GM21515 (cell line): ENCODE measurements at regions not wholly inside any gene's neighbourhood (a gene's known extent, or its start where the extent isn't known, plus 50 kb on each side); places are given as distances from the start of the nearest gene placed in this dataset.

Source experiments
- ATAC-seq: cut with Tn5 transposase; IDR thresholded peaks from one replicate; pipeline ENCODE4 v1.9.1; 2021; ENCODE audit not compliant: unreplicated experiment

GRCh38 chr12:25745281-25745680 lies 192.2 kb upstream of the LMNTD1 start:
- ATAC-seq = no peak

- ATAC-seq = no peak
Observed at GRCh38 chr12:25746131-25746530, 193.0 kb upstream of the LMNTD1 start.

- no peak for ATAC-seq
Observed at GRCh38 chr12:25752710-25753309, 199.7 kb upstream of the LMNTD1 start.

GRCh38 chr12:25755136-25755970 lies 202.3 kb upstream of the LMNTD1 start:
- ATAC-seq = no peak

- no peak for ATAC-seq
Observed at GRCh38 chr12:25755971-25756260, 202.6 kb upstream of the RASSF8 start.

GRCh38 chr12:25757037-25757665 lies 201.3 kb upstream of the RASSF8 start:
- ATAC-seq = no peak

GRCh38 chr12:25759752-25760151 lies 198.7 kb upstream of the RASSF8 start:
- no peak for ATAC-seq

GRCh38 chr12:25761356-25761755 lies 197.1 kb upstream of the RASSF8 start:
- ATAC-seq = no peak

- ATAC-seq = no peak
Observed at GRCh38 chr12:25764409-25764808, 194.1 kb upstream of the RASSF8 start.

- ATAC-seq = no peak
Observed at GRCh38 chr12:25764892-25765291, 193.6 kb upstream of the RASSF8 start.

- no peak for ATAC-seq
Observed at GRCh38 chr12:25767606-25768005, 190.9 kb upstream of the RASSF8 start.

- no peak for ATAC-seq
Observed at GRCh38 chr12:25768151-25768550, 190.3 kb upstream of the RASSF8 start.

- ATAC-seq = no peak
Observed at GRCh38 chr12:25769082-25769945, 189.2 kb upstream of the RASSF8 start.

GRCh38 chr12:25771041-25771440 lies 187.4 kb upstream of the RASSF8 start:
- no peak for ATAC-seq

GRCh38 chr12:25771476-25771875 lies 187.0 kb upstream of the RASSF8 start:
- no peak for ATAC-seq

GRCh38 chr12:25775968-25776367 lies 182.5 kb upstream of the RASSF8 start:
- ATAC-seq = no peak

- ATAC-seq = no peak
Observed at GRCh38 chr12:25780771-25781170, 177.7 kb upstream of the RASSF8 start.

- ATAC-seq = no peak
Observed at GRCh38 chr12:25781232-25781631, 177.2 kb upstream of the RASSF8 start.

- no peak for ATAC-seq
Observed at GRCh38 chr12:25783566-25783965, 174.9 kb upstream of the RASSF8 start.

GRCh38 chr12:25784669-25785068 lies 173.8 kb upstream of the RASSF8 start:
- no peak for ATAC-seq

- ATAC-seq = no peak
Observed at GRCh38 chr12:25785134-25785533, 173.3 kb upstream of the RASSF8 start.
